ENCODE measurements at regions not wholly inside any gene's neighbourhood (a gene's known extent, or its start where the extent isn't known, plus 50 kb on each side); places are given as distances from the start of the nearest gene placed in this dataset.

- H3K36me3 ChIP-seq (ENCODE audit: control insufficient read depth, low read depth, low read length) = no peaks in the 10 kb centered on the region
- H3K27ac ChIP-seq (ENCODE audit: low read length) = no peak overlapping the region
- no peaks in the 10 kb centered on the region for H3K9me3 ChIP-seq (ENCODE audit: control insufficient read depth, low read depth, low read length)
- H3K27me3 ChIP-seq (ENCODE audit: control insufficient read depth, insufficient read depth, low read length) = peaks cover 2% of the 10 kb centered on the region
- no peak overlapping the region for H3K9ac ChIP-seq (ENCODE audit: low read length)
- peaks cover 3% of the 10 kb centered on the region for H3K4me1 ChIP-seq (ENCODE audit: control insufficient read depth, low read depth, low read length)
- H3K4me3 ChIP-seq (ENCODE audit: low read length) = no peak overlapping the region
These were observed 573.9 kb upstream of the CADM1 start for GRCh38 chr11:116078101-116078591.

GRCh38 chr11:116077092-116077491, 572.9 kb upstream of the CADM1 start:
- Histone ChIP-seq H3K4me1 (ENCODE audit: control insufficient read depth, low read depth, low read length) (peaks cover 13% of the 10 kb centered on the region), H3K27ac (ENCODE audit: low read length) (no peak overlapping the region), H3K9ac (ENCODE audit: low read length) (no peak overlapping the region), H3K4me3 (ENCODE audit: low read length) (no peak overlapping the region), H3K36me3 (ENCODE audit: control insufficient read depth, low read depth, low read length) (no peaks in the 10 kb centered on the region), H3K9me3 (ENCODE audit: control insufficient read depth, low read depth, low read length) (no peaks in the 10 kb centered on the region), H3K27me3 (ENCODE audit: control insufficient read depth, insufficient read depth, low read length) (peaks cover 12% of the 10 kb centered on the region)

DNA sequence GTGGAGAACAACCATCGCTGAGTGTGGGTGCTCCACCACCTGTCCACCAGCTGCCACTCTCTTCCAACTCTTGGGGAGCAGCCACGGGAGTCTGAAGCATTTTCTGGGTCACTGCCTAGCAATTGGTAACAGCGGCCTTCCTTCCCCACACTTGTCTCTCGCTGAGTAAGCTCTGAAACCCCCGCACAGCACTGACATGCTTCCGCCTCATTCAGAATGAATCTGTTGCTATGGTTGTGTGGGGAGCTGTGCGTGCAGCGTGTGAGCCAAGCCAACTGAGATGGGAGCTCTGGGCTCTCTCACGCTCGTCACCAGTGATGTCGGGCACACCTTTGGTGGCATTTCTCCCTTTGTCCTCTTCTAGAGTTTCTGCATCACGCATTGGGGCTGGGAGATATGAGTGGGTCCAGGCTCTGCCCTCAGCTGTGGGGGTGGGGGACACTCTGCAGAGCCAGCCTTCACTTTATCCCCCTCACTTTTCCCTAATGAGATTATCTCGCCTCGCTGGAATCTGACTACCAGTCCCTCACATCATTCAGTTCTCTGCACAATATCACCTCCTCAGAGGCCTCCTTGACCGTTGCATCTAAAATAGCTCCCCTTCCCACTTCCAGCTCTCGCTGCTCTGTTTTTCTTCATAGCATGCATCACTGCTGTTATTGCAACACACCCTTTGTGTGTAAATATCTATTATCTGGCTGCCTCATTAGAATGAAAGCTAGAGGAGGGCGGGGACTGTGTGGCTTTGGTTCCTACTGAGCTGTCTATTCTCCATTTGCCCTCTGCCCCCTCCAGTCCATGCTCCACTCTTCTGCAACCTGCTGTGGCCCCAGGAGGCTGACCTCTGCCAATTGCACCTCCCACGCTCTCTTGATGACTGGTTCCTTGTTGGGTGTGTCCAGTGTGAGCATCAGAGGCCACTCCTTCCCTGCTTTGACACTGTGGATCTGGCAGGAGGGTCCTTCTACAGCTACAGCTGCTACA, 569.9 kb upstream of the CADM1 start:
- Histone ChIP-seq H3K4me3 (ENCODE audit: low read length) (no peak overlapping the region), H3K27me3 (ENCODE audit: control insufficient read depth, insufficient read depth, low read length) (peaks cover 12% of the 10 kb centered on the region), H3K4me1 (ENCODE audit: control insufficient read depth, low read depth, low read length) (peaks cover 15% of the 10 kb centered on the region), H3K9me3 (ENCODE audit: control insufficient read depth, low read depth, low read length) (no peaks in the 10 kb centered on the region), H3K9ac (ENCODE audit: low read length) (no peak overlapping the region), H3K36me3 (ENCODE audit: control insufficient read depth, low read depth, low read length) (no peaks in the 10 kb centered on the region), H3K27ac (ENCODE audit: low read length) (no peak overlapping the region)

DNA sequence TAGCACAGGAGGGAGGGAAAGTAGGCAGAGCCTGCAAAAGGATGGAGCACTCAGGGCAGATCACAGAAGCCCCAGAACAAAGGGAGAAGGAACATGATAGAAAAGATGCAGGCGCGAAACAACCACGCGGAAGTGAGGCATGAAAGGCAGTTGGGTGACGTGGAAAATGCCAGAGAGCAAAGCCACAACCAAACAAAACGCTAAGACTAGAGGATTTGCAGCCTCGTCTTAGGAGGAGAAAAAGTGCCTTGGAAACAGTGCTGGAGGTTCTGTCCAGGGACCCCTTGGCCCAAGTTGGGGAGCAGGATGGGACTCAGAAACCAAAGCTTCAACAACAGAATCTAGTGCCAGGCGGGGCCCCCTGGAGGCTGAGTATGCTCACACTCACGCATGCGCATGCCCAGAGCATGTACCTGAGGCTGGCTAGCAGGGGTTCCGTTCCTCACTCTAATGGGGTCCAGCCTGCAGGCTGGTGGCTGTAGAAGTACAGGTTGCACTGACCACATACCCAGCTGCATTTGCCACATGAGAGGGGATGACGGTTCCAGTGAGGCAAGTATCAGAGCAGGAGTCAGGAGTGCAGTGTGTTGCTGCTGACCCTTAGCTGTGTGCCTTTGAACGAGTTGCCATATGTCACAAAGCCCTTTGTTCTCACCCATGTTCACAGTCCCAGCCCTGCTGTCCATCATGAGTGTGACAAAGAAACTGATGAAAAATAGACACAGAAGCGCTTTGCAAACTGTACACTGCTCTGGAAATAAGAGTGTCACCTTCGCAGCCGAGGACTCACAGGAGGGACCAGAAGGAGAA, 568.6 kb upstream of the CADM1 start:
- Histone ChIP-seq H3K9me3 (ENCODE audit: control insufficient read depth, low read depth, low read length) (no peaks in the 10 kb centered on the region), H3K4me1 (ENCODE audit: control insufficient read depth, low read depth, low read length) (peaks cover 15% of the 10 kb centered on the region), H3K9ac (ENCODE audit: low read length) (no peak overlapping the region), H3K36me3 (ENCODE audit: control insufficient read depth, low read depth, low read length) (no peaks in the 10 kb centered on the region), H3K4me3 (ENCODE audit: low read length) (no peak overlapping the region), H3K27ac (ENCODE audit: low read length) (no peak overlapping the region), H3K27me3 (ENCODE audit: control insufficient read depth, insufficient read depth, low read length) (peaks cover 12% of the 10 kb centered on the region)

DNA sequence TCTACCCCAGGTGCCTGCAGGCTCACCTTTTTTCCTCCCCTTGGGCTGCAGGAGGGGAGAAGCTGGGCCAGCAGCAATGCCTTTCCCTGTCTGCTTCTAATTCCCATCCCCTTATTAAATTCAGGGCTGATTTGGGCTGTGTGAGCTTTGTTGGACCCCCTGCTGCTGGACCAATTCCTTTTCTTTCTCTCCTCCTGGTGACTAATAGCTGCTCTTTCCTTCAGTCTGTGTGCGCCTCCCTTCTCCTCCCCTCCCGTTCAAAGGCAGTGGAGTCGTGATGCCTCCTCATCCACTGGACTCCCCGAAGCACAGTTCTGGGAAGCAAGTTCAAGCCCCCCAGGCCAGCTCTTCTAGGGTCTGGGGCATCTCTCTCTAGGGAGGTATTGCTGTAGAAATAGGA, 567.9 kb upstream of the CADM1 start:
- Histone ChIP-seq H3K9ac (ENCODE audit: low read length) (no peak overlapping the region), H3K36me3 (ENCODE audit: control insufficient read depth, low read depth, low read length) (no peaks in the 10 kb centered on the region), H3K9me3 (ENCODE audit: control insufficient read depth, low read depth, low read length) (no peaks in the 10 kb centered on the region)

DNA sequence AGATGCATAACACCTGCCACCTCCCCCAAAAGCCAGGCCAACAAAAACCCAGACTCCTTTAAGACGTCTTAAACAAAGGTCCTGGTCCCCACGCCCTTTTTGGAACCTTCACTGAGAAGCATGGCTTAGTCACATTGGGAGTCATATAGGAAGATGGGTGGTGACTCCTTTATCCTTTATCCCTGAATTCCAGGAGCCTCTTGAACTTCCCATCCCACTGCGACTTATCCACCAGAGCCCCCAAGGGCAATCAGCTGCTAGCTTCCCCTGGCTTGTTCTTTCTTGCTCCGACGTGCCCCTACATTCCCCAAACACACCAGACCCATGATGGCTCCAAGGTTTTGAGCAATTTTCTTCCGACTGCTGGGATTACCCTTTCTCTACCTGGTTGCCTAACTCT, 567.0 kb upstream of the CADM1 start:
- Histone ChIP-seq H3K27ac (ENCODE audit: low read length) (no peak overlapping the region), H3K9ac (ENCODE audit: low read length) (no peak overlapping the region), H3K4me3 (ENCODE audit: low read length) (no peak overlapping the region), H3K36me3 (ENCODE audit: control insufficient read depth, low read depth, low read length) (no peaks in the 10 kb centered on the region), H3K27me3 (ENCODE audit: control insufficient read depth, insufficient read depth, low read length) (peaks cover 12% of the 10 kb centered on the region), H3K9me3 (ENCODE audit: control insufficient read depth, low read depth, low read length) (no peaks in the 10 kb centered on the region), H3K4me1 (ENCODE audit: control insufficient read depth, low read depth, low read length) (peaks cover 15% of the 10 kb centered on the region)

More for the DNA sequence above, 567.9 kb upstream of the CADM1 start:
- no peak overlapping the region for H3K27ac ChIP-seq (ENCODE audit: low read length)
- no peak overlapping the region for H3K4me3 ChIP-seq (ENCODE audit: low read length)
- H3K4me1 ChIP-seq (ENCODE audit: control insufficient read depth, low read depth, low read length) = peaks cover 15% of the 10 kb centered on the region
- peaks cover 12% of the 10 kb centered on the region for H3K27me3 ChIP-seq (ENCODE audit: control insufficient read depth, insufficient read depth, low read length)

DNA sequence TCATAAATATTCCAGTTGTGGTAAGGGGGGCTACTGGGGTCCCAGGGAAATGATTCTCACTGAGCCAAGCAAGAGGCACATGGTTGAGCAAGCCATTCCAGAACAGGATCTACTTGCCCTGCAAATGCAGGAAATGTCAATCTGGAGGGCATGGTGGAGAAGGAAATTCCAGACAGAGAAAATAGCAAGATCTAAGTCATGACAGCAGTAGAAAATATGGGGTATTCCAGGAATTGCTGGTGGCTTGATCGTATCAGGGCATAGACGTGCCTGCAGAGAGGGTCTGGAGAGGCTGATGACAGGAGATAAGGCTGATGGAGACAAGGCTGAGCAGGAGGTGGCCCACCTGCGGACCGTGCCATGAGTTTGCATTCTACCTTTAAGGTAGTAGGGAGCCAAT, 566.3 kb upstream of the CADM1 start:
- H3K27ac ChIP-seq (ENCODE audit: low read length) = no peak overlapping the region
- no peak overlapping the region for H3K4me3 ChIP-seq (ENCODE audit: low read length)
- no peaks in the 10 kb centered on the region for H3K9me3 ChIP-seq (ENCODE audit: control insufficient read depth, low read depth, low read length)
- H3K4me1 ChIP-seq (ENCODE audit: control insufficient read depth, low read depth, low read length) = peaks cover 15% of the 10 kb centered on the region
- peaks cover 12% of the 10 kb centered on the region for H3K27me3 ChIP-seq (ENCODE audit: control insufficient read depth, insufficient read depth, low read length)
- H3K9ac ChIP-seq (ENCODE audit: low read length) = no peak overlapping the region
- H3K36me3 ChIP-seq (ENCODE audit: control insufficient read depth, low read depth, low read length) = no peaks in the 10 kb centered on the region

GRCh38 chr11:116066777-116067176, 562.6 kb upstream of the CADM1 start:
- Histone ChIP-seq H3K36me3 (ENCODE audit: control insufficient read depth, low read depth, low read length) (no peaks in the 10 kb centered on the region), H3K4me3 (ENCODE audit: low read length) (no peak overlapping the region), H3K9ac (ENCODE audit: low read length) (no peak overlapping the region), H3K4me1 (ENCODE audit: control insufficient read depth, low read depth, low read length) (no peaks in the 10 kb centered on the region), H3K27ac (ENCODE audit: low read length) (no peak overlapping the region), H3K27me3 (ENCODE audit: control insufficient read depth, insufficient read depth, low read length) (peaks cover 6% of the 10 kb centered on the region), H3K9me3 (ENCODE audit: control insufficient read depth, low read depth, low read length) (no peaks in the 10 kb centered on the region)

- Histone ChIP-seq H3K4me3 (ENCODE audit: low read length) (no peak overlapping the region), H3K27ac (ENCODE audit: low read length) (no peak overlapping the region), H3K36me3 (ENCODE audit: control insufficient read depth, low read depth, low read length) (no peaks in the 10 kb centered on the region), H3K27me3 (ENCODE audit: control insufficient read depth, insufficient read depth, low read length) (peaks cover 6% of the 10 kb centered on the region), H3K9ac (ENCODE audit: low read length) (no peak overlapping the region), H3K4me1 (ENCODE audit: control insufficient read depth, low read depth, low read length) (no peaks in the 10 kb centered on the region), H3K9me3 (ENCODE audit: control insufficient read depth, low read depth, low read length) (no peaks in the 10 kb centered on the region)
These were observed 561.8 kb upstream of the CADM1 start for GRCh38 chr11:116065986-116066385.

GRCh38 chr11:116065191-116065895, 561.1 kb upstream of the CADM1 start:
- Histone ChIP-seq H3K27me3 (ENCODE audit: control insufficient read depth, insufficient read depth, low read length) (peaks cover 11% of the 10 kb centered on the region), H3K27ac (ENCODE audit: low read length) (no peak overlapping the region), H3K4me1 (ENCODE audit: control insufficient read depth, low read depth, low read length) (peaks cover 6% of the 10 kb centered on the region), H3K9me3 (ENCODE audit: control insufficient read depth, low read depth, low read length) (no peaks in the 10 kb centered on the region), H3K9ac (ENCODE audit: low read length) (no peak overlapping the region), H3K36me3 (ENCODE audit: control insufficient read depth, low read depth, low read length) (no peaks in the 10 kb centered on the region), H3K4me3 (ENCODE audit: low read length) (no peak overlapping the region)

All from iPS-18a (cell line).